DMS 273 (cell line): ENCODE measurements at regions not wholly inside any gene's neighbourhood (a gene's known extent, or its start where the extent isn't known, plus 50 kb on each side); places are given as distances from the start of the nearest gene placed in this dataset.
"Not testable (repeated sequence)": the region's sequence is repeated elsewhere in the genome, so short reads cannot be mapped to it uniquely, and the experiment has no call there.

Source experiments
- DNase-seq: peaks from one replicate; lab custom pipeline; 2025; ENCODE audit not compliant: unreplicated experiment; lab: John Stamatoyannopoulos, UW

DNA sequence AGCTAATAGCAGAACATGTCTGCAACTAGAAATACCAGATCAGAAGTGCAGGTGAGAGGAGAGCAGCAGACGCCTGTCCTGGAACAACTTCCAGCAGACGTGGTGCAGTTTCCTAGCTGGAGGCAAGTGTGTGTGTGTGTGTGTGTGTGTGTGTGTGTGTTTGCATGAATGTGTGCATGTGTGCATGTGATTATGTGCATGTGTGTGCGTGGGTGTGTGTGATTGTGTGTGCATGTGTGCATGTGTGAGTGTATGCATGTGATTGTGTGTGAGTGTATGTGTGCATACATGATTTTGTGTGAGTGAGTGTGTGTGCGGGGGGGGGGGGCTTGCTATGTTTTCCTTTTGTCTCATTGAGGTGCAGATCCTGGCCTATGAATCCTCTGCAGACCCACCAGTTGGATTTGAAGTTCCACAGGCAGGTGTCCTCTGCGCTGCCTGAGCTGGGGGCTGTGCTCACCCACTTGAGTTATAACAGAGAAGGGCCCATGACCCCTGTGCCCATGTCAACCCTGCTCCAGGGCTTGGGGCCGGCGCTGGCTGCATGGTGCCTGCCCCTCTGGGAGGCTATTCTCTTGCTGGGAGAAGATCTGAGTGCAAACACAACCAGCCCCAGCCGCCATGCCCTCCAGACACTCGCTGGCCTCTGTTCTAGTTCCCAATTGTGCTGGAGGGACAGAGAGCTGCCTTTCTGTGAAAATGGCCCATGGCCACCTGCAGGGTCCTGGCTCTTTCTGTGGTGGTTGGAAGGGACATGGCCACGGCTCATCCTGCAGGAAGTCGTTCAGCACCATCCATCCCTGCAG, 821.3 kb downstream of the BRD1 start:
- DNase-seq: no peak

DNA sequence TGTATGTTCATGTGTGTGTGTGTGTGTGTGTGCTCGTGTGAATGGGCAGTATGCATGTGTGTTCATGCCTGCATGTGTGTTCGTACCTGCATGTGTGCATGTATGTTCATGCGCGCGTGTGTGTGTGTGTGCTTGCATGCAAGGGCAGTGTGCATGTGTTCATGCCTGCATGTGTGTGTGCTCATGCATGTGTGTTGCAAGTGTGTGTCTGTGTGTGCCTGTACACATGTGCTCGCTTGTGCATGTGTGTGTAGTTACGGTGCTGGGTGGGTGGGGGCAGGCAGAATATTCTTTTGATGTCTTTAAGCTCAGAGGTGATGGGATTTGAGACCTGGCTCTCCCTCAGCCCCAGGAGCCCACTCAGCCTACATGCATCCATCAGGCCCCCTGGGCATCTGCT, 822.1 kb downstream of the BRD1 start:
- no peak for DNase-seq

DNA sequence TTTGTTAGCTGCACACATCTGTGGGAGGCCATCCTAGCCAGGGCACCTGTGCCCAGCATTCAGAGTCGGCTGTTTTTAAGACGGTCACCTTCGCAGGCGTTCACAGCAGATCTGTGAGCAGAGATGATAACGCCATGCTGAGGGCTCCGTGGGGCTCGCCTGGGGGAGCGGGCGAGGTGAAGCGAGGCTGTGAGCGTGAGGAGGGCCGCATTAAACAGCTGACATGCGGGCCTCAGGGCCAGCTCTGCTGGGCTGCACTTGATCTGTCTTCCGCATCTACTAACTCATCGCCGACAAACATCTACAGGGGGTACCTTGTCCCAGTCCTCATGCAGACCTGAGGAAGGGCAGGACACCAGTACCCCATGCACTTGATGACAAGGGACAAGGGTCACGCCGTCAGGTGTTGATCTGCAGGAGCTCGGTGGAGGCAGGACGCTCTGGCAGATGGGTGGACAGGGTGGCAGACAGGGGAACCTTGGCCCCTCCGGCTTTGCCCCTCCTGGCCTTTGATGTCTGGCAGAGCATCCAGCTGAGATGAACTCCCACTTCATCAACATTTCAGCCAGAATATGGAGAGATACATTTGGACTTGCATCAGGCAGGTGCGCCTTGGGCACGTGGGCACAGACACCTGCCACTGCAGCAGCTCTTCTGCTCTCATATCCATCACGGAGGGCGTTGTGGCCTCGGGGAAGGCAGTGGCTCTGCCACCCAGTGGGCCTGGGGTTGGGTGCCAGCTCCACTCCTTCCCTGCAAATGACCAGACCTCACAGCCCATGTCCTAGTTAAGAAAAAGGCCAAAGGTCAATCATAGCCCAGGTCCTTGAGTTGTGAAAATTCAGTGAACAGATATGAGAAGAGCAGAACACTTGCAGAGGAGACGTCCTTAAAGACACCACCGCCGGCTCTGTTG, 822.9 kb downstream of the BRD1 start:
- DNase-seq: no peak

DNA sequence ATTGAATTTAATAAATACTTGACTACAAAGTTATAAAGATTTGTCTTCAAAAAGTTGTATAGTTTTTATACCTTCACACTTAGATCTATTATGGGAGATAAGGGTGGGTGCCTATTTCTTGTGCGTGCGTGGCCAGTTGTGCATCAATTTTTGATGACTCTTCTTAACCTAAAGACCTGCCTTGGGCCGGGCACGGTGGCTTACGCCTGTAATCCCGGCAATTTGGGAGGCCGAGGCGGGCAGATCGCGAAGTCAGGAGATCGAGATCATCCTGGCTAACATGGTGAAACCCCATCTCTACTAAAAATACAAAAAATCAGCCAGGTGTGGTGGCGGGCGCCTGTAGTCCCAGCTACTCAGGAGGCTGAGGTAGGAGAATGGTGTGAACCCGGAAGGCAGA, 830.1 kb downstream of the BRD1 start:
- not testable (repeated sequence) for DNase-seq

DNA sequence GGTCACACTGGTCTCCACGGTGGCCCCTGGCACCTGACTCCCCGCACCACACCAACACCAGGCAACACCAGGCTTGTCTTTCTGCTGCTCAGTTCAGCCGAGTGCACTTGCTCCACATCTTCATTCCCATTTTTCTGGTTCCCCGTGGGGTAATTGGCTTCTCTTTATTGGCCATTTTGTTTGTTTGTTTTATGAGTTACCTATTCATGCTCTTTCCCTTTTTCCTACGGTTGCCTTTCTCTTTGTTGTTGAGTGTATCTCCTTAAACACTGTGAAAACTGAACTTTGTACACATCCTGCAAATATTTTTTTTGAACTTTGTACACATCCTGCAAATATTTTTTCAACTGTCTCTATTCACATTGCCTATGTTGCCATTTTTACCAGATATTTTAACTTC, 834.0 kb downstream of the BRD1 start:
- DNase-seq: no peak

DNA sequence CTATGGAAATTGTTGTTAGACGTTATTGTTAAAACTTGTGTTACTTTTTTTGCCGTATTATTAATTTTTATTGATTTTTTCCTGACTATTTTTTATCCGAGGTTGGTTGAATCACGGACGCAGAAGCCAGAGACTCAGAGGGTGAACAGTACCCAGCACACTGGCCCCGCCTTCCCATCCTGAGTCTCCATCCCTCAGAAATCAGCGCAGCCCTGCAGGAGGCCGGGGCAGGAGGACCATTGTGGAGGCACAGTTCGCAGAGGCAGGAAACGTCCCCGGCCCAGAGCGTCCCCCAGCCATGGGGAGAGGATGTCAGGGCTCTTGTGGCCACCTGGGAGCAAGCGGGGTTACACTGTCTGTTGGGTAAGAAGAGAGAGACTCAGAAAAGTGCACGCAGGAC, 843.0 kb downstream of the BRD1 start:
- DNase-seq: no peak

DNA sequence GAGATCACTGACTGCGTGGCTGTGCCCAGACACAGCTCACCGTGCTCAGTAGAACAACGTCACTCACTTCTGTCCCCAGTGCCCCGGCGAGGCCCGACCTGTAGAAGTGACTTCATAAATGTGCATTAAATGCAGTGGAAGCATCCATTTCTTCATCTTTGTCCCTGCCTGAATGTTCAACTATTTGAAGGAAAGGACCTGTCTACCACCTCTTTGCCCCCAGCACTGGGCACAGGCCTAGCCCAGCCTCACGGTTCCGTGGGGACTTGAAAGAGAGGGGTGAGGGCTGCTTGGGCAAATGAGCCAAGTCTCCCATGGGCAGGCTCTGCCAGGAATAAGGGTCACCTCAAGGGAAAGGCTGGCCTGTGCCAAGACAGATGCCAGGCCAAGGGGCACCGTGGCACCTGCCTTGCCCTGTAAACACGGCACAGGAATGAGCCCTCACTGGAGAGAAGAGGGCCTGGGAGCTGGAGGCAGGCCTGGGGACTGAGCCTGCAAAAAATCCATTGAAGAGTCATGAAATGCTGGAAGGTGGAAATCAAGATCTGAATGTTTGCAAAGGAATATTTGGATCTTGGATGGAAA, 845.3 kb downstream of the BRD1 start:
- no peak for DNase-seq

DNA sequence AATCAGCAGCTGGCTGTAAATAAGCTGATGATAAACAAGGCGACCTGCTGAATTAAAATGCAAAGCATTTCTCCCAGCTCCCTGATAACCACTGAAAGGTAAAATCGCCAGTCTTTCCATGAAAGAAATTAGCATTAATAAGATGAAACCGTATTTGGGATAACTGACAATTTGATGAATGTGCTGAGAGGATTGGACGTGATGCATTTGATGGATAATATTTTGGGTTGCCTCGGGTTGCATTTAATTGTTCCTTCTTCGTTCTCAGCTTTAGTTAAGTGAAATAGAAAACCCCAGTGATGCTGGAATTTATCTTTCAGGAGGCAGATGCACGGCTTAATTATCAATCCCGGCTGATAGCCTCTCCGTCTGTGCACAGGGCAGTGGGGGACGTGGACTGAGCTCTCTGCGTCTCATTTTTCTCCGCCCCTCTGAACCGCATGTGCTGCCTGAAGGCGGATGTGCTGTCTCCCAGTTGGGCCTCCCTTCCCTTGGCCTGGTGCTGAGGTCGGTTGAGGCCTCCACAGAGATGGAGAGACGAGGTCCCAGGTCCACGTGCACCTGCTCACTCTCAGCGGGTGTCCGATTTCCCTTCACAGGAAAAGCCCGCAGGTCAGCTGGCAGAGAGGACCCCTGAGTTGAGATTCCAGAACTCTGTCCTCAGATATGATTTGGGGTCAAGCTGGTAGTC, 846.2 kb downstream of the BRD1 start:
- no peak for DNase-seq

DNA sequence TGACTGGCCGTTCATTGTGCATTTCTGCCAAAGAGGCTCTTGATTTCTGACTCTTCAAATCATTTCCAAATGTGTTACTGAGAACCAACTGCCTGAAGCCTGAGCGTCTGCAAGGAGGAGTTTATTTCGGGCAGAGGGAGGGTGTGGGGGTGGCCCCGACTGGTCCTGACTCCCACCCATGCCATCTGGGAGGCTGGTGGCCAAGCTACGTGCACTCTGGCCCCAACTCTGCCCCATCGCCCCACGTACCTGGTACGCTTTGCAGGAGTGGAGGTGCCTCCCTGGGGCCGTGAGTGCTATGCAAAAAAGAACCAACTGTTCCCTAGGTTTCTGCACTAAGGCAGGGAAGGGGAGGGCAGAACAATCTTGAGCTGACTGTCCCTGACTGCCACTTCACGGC, 846.8 kb downstream of the BRD1 start:
- no peak for DNase-seq

DNA sequence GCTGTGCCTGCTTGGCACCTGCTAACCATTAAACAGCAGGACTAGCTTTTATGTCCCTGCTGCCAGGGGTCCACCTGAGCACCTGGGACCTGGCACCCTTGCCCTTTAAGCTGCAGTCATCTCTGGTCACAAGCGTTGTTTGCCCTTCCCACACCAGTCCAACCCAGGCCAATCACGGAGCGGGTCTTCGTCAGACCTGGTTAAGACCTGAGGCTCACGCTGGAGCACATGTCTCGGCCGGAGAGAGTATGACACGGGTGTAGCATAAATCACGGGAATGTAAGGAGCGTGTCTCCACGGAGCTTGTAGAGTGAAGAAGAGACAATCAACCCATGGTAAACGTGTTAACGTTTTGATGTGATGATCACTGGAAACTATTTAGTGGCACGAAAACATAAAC, 847.3 kb downstream of the BRD1 start:
- no peak for DNase-seq

DNA sequence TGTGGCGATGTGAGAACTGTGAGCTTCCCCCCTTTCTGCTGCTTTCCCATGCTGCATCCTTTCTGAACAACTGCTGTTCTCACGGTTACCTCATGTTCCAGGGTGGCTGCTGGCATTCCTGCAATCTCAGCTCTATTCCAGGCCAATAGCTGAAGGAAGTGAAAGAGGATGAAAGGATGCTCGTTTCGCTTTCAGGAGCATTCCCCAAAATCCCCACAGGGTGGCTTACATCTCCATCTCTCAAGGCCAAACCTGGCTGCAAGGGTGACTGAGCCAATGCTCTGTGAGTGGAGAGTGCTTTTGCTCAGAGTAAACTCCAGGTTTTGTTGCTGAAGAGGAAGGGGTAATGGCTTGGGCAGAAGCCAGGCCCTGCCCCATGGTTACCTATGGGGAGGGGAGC, 848.2 kb downstream of the BRD1 start:
- DNase-seq: peak; percentile 41

DNA sequence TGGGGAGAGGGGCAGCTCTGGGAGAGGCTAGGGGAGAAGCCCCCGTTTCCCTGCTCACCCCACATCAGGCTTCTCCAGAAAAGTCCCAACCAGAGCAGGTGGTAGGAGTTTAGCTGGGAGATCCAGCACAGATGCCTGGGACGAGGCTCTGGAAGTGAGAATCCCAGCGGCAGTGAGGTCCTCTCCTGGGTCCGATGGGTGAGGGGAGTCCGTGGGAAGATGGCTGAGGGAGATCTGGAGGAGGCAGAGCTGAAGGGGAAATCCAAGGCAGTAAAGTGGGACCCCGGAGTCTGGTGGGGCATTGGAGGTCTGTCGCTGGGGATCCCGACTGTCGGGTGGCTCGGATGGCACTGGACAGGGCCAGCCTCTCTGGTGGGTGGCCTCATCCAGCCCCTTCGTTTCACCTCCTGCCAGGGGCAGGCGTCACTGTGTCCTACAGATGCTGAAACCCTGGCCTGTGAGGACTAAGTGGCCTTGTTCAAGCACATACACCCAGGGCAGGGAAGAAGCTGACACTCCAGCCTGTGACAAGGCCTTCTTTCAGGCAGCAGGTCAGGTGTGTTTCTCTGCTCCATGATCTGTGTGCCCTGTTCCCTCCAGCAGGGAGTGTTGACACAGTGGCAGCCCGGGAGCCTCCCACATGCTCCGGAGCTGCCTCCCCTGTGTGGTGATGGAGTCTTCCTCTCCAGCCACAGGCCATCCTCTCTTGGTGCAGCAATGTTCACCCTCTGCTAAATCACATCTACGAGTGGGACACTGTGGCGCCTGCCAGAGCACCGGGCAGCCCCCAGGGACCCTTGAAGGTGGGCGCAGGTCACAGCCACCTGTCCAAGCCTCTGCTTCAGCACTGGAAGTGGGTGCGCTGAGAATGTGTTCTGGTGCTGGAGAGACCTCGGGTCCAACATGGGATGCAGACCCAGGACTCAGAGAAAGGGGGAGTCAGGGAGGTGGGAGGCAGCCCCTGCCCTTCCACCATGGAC, 850.8 kb downstream of the BRD1 start:
- DNase-seq: no peak

DNA sequence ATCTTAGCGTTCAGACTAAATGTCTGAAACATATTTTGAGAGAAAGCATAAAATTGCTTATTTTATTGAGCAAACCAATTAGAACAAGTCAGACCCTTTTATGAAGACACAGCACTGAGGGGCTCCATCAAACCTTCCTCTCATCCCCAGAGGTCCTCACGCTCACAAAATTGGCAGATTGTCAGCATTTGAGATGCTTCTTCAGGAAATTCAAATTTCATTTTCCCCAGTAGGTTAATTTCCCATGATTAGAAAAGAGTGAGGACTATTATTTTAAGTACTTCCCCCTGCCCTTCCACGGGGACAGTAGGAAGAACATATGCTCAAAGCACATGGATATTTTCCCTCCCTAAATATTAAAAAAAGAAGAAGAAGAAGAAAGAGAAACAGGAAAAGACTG, 851.8 kb downstream of the BRD1 start:
- DNase-seq: no peak

DNA sequence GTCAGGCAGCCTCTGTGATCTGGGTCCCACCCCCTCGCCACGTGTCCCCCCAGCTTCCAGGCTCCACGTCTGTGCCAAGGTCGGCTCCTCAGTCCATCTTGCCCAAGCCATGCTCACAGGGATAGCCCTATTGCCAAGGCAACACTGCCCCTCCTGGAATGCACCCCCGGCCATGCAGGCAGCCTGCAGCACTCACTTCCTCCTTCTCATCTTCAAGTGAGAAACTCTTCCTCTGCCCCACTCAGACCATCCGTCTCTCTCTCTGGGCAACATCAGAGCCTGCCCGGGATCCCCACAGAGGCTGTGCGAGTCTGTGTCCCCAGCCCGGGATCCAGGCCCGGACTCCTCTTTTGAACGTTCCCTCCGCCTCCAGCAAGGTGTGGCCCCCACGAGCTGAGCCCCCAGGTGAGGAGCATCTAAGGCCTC, 852.3 kb downstream of the BRD1 start:
- no peak for DNase-seq

DNA sequence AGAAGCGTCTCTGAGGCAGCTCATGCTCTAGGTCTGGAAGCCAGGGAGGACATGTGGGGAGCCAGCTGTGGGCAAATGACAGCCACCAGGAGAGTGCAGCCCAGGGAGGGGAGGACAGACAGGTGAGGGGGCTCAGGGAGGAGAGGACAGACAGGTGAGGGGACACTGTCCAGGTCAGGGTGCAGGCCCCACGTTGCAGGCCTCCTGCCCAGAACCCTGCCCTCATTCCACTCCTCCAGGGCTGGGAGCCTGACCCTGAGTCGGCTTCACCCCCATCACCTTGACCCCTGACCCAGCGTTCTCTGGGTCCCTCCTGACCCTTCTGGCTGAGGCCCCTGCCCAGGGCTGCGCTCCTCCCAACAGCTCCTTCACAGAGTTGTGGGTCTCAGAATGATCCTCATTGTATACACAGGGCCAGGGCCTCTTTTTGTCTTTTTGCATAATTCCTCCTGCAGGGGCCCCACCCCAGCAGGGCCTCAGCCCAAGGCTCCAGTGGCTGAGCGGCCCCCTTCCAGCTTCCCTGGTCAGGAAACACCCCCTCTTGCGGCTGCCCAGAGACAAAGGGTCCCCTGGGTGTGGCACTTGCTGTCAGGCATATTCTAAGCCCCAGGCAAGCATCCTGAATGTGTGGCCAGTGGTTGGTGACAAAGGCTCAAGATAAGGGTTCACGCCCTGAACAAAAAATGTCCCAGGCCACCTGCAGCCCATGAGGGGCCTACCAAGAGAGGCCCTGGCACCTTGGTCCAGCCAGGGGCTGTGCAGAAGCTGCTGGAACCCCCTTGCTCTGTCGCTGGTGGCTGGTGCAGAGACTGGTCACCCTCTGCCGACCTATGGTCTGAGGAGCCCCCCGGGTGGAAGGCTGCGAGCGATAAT, 853.0 kb downstream of the BRD1 start:
- no peak for DNase-seq

DNA sequence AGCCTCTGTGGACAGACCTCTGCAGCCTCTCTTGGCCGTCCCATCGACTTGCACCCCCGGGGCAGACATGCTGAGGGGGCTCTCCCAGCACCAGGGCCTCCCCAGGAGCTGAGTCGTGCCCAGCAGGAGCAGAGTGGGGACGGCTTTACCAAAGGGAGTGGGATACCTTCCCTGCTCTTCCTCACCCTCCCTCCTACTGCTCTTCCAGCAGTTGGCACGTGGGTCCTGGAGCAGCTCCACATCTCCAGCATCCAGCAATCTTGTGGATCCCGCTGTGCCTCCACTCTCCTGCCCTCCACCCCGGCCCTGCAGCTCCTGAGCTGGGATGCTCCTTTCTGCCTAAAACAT, 854.0 kb downstream of the BRD1 start:
- DNase-seq: no peak

DNA sequence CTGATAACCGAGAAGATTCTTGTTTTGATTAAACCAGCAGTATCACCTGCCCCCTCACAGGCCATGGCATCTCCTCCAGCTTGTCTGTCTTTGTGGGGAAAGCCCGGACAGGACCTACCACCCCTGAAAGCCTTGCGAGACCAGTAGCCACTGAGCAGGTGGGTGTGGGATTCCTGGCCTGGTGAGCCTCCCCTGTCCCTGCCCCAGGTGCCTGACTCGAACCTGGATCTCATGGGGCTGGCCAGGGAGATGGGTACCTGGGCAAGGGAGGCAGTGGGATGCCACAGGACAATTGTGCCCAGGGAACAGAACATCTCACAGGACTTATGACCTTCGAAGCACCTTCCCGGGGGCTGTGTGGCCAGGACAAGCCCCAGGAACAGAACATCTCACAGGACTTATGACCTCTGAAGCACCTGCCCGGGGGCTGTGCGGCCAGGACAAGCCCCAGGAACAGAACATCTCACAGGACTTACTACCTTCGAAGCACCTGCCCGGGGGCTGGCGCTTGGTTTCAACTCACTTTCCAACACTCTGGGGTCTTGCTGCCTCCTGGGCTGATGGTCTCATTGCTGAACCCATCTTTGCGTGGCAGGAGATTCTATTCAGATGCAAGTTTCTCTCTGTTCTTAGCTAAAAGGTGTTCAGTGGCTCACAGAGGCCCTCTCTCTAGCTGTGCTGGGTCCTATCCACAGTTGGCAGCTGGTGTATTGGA, 854.5 kb downstream of the BRD1 start:
- DNase-seq: no peak

DNA sequence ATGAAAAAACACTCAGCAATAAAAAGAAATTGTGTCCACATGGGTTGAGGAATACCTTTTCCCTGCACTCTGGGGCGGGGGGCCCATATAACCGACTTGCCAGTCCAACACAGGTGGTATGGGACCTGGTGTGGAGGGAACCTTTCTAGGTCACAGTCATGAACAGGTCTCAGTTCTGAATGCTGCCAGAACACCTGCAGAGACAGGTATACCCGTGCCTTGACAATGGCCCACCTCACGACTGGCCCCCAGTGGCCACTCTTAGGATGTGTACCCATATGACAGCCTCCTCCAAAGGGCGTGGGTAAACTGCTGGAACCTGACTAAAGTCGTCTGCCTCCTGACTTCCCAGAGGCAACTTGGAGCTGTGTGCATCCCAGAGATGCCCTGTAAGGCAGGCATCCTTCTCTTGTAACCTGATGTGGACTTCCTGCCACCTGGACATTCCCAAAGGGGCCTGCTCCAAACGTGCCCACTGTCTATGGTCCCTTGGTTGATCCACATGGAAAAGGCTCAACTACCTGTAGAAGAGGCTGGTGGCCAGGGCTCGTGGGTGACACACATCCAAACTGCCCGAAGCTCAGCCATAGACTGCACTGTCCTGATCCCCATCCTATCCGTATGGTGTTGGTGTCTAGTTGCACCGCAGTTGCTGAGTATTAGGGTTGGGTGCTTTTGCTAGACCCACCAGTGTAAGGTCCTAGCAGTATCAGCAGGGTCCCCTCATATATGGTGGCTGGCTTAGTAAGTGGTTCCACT, 859.3 kb downstream of the BRD1 start:
- peak; percentile 26 for DNase-seq
